ENCODE measurements at regions not wholly inside any gene's neighbourhood (a gene's known extent, or its start where the extent isn't known, plus 50 kb on each side); places are given as distances from the start of the nearest gene placed in this dataset.

DNA sequence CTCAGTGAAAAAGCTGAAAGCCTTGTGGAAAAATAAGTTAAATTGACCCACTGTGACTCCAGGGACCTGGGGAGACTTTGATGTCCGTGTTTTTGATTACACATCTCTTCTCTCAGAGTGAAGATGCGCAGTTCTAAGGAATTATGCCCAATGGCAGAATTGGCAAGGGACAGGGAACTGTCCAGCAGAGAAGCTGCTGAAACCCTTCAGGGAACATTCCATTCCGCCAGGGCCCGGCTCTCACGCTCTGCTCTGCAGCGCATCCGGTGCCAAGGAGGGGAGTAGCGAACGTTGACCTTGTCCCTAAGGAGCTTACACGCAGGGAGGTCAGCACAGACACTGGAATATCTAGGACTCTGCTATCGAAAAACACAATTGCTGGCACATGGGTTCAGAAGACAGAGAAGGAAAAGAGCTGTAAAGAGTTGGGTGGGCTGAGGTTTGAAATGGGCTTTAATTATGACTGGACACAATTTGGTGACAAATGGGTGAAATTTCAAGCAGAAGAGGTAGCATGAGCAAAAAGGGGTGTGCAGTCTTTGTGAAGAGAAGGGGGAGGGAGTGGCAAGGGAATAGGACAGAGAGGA lies 64.5 kb upstream of the B3GAT1 start:
- DNase-seq (ENCODE audit: low read depth): no peak

DNA sequence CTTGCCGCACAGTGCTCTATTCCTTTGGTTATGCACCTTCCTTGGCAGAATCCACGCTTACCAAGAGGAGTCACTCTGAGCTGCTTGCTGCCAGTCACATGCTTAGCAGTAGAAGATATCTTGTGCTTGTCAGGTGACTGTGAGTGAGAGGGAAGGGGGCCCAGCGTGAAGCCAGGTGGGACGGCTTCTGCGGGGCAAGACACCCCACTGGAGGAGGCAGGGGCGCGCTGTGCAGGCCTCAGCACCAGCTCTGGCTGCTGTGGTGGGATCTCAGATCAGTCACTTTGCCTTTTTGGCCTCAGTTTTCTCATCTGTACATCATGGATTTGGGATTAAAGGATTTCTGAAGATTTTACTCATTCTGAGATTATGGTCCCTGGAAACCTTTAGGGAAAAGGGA lies 63.9 kb upstream of the B3GAT1 start:
- DNase-seq (ENCODE audit: low read depth): no peak

DNA sequence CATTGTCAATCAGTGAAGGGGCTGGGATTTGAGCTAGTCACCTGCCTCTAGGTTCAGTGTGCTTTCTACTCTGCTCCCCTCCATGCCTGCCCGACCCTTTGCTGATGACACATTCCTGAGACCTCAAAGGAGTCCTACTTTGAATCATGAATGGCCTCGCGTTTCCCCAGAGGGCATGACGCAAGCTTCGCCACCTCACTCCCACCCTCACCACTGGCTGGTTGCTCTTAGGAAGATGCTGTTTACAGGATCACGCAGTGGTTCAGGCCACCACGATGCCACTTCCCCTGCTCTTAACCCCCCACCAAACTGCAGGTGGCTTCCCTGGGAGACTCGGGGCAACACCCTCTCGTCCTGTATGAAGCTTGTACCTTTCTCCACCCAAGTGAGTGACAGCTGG lies 62.9 kb upstream of the B3GAT1 start:
- no peak for DNase-seq (ENCODE audit: low read depth)

DNA sequence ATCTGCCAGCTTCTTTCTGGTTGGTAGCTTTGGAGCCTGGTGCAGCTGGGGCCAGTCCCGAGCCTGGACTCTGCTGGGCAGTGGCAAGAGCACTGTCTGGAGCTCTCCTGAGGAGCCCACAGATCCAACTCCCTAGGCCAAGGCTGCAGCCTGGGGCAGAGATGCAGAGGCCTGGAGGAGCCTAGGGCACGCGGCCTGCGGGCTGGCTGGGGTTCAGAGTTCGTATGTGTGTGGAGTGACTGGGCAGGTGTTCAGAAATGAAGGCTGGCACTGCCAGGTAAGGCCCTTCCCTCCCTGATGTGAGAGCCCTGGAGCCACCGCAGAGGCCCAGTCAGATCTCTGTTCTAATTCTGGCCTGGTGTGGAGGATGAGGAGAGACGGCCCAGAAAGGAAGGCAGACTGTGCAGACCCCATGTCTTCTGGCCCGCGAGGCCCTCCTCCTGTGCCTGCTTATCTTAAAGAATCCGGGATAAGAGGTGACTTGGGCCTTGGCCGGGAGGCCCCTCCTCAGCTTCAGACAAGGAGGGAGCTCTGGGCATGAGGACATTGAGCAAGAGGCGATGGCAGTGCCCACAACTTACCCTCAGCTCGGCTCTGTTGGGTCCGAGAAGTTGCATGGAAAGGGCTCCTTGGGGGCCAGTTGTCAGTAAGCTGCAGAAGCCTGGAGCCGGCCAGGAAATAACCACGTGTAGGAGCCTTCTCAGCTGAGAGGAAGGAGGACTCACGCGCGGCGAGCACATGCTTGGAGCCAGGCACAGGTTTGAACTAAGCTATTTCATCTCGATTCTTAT lies 62.2 kb upstream of the B3GAT1 start:
- no peak for DNase-seq (ENCODE audit: low read depth)

DNA sequence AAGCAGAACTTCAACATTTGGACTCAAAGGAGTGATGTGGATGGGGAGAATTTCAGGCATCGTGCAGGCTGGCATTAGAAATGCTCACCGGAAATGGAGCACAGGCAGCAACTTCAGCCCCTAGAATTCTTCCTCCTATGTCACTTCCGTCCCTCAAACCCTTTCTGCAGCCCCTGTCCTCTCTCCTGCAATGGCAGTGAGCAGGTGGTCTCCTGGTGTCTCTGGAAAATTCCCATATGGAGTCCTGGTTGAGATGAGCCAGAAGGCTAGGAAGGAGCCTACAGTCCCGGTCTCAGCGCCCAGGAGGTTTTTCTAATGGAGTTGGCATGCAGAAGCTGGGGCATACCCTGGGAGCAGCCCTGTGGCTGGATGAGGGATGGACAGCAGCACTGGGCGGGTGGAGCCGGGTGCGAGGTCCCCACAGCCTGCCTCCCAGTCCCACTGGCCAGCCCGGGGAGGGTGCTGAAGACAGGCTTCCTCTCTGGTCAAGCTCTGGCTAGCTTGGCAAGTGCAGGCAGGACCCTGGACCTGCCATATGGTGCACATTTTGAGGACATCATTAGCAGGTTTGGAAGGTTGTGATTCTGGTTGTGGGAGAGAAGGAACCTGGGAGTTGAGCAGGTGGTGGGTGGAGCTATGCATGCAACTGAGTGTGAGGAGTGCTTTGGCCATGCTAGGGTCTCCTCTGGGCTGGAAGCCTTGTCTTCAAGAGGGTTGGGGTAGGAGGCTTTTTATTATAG lies 59.8 kb upstream of the B3GAT1 start:
- no peak for DNase-seq (ENCODE audit: low read depth)

DNA sequence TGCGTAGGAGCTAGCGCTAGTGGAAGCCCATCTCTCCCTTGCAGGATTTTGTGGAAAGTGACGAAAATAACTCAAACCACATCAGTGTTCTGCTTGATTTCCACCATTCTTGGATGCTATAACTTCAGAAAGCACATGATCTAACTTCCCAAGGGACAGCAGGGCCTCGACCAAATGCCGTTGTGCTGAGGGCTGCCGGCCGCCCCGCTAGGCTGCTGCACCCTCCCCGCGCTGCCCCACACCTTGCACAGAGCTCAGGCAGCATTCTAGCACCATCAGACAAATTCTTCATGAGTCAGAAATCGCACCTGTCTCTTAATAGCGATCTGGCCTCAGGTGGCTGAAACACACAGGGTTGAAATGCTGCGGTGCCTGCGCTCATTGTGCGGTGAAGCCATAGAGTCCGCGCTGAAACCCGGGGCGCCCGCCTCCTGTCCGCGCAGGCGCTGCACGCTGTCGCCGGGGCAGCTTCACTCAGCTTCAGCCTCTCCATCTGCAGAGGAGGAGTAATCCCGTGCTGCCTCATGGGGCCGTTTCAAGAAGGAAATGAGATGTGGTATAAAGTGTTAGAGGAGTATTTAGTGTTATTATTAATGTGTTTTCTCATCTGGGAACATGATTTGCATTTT lies 59.2 kb upstream of the B3GAT1 start:
- DNase-seq (ENCODE audit: low read depth): no peak

DNA sequence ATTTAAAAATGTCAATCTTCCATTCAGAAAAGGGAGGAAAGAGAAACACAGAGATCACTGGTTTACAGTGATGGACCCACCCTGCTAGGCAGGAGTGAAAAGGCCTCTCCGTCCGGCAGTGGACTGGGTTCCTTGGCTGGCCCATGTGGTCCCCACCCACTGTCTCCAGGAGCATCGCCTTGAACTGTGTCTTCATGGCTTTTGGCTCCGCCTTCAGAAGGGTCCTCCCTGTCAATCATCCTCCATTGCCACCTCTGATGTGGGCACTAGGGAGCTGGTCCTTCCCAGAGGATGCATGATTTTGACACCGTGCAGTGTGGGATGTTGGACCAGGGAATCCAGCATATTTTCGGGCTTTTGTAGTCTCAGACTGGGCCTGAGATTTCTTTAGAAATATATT lies 58.2 kb upstream of the B3GAT1 start:
- DNase-seq (ENCODE audit: low read depth): no peak

DNA sequence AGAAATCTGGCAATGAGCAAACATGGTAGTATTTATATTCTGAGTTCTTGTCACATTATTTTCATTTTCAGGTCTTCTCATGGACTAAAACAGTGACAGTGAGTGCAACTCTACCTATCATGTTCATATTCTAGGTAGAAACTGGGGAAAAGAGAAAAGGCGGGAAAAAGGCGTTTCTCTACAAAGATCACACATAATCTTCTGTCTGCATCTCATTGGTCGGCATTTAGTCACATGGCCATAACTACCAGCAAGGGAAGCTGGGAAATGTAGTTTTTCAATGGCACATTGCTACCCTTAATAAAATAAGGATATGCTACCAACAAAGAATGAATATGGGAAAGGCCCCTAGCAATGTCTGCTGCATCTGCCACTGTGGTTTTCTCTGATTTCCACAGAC lies 57.6 kb upstream of the B3GAT1 start:
- DNase-seq (ENCODE audit: low read depth): peak; percentile 8

DNA sequence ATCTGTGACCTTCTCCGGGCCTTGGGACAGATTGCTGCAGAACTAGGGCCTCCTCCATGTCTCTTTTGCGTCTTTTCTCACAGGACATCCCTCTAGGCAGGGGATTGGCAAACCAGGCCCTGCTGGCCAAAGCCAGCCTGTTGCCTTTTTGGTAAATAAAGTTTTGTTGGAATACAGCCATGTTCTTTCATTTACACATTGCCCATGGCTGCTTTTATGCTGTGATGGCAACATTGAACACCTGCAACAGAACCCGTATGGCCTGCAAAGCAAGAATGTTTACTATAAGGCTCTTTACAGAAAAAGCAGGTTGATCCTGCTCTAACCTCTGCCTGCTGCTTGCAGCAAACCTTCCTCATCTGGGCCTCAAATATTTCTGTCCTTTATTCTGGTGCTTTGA lies 56.8 kb upstream of the B3GAT1 start:
- no peak for DNase-seq (ENCODE audit: low read depth)

DNA sequence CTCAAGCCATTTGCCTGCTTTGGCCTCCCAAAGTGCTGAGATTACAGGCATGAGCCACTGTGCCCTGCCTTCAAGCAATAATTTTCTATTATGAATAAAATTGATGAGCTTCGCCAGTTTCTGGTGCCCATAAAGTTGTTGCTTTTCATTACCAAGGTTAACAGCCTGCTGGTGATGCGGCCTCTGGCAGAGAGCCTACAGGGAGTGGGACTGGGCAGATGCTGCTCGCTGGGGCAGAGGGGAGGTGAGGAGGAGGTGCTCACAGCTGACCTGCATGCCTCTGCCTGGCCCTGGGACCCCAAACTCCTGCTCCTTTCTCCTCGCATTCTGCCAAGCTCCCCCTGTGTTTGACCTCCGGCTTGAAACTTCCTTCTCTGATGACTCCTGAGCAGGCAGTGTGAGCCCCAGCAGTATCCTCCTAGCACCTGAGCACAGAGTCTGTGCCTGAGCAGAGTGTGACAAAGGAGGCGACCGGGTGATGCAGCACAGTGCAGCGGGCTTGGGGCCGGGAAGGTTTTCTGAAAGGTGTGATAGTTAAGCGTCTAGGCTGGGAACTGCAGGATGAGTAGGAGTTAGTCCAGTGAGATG lies 56.1 kb upstream of the B3GAT1 start:
- no peak for DNase-seq (ENCODE audit: low read depth)

DNA sequence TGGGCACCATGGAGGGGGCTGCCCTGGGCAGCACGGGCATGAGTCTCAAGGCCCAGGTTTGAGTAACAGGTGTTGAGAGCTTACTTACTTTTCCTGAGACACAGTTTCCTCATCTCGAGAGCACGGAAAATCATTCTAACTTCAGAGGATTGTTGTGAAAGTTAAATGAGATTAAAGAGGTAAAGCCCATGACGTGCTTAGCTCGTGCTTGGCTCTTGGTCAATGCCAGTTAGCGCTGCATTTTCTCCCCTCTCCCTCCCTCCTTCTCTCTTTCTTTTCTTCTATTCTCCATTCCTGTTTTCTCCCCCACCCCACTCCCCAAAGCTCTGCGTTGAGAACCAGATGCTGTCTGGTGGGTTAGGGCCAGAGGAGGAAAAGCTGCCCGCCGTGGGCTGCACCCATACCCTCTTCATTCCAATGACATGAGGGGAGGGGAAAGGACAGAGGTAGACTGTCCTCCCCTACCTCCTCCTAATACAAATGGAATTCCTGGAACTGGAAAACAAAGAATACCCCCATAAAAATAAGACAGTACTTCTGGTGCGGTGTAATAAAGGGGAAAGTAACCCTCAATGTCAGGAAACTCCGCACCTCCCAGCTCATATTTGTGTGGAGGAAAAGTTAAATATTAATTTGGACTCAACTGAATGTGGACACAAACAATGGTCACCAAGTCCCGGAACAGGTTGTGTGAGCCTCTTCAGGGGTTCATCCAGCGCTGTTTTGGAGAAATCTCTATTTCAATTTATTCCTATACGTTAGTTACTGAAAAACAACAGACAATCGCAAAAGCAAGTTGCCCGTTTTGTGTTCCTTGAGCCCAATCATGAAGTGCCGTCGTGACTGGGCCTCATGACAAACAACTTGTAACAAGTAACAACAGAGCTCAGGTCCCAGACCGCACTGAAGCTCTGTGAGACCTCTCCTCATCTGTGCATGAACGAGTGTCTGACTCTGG lies 54.8 kb upstream of the B3GAT1 start:
- no peak for DNase-seq (ENCODE audit: low read depth)

DNA sequence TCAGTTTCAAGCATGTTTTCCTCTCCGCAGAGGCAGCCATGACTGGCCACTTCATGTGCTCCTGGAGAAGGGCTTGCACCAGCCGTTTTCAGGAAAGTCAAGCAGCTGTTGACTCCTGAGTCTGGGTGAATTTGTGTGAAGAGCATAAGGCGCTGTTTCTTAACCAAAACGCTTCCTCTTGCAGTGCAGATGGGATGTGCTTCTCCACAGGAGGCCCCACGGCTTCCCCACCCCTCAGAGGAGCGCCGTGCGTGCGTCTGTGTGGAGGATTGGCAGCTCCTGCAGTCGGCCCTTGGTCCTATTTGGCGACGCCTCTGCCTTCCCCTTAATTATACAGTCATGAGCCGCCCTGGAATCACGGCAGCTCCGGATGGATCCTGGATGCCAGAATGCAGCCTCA lies 54.1 kb upstream of the B3GAT1 start:
- DNase-seq (ENCODE audit: low read depth): no peak

DNA sequence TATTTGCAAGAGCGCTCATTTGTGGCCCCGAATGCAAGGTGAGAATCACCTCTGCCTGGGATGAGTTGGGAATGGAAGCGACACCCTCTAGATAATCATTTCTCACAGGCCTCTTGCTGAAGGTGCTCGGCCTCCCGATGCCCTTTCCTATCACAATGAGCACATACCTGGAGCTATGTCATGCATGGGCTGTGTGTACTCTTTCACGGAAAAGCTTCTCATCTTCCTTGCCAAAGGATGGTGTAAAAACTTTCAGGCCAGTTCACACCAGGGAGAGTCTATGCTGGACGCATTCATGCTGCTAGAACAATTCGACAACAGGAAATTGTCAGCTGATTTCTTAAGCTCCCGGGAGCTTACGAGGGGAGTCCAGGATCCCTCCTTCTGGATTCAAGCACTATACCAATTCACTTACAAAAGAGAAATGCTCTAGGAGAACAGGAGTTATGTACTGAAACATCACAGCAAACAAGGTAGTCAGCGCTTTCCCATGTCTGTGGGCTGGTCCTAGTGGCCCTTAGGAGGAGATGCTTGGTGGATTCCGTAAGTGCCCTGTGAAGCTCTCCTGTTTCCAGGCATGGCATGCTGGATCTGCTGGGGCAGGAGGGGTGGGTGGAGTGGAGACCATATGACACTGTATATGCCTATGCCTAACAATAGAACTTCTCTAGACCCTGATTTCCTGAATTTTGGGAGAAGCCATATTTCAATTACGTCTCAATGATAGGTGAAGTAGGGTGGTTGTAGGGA lies 53.1 kb upstream of the B3GAT1 start:
- no peak for DNase-seq (ENCODE audit: low read depth)

DNA sequence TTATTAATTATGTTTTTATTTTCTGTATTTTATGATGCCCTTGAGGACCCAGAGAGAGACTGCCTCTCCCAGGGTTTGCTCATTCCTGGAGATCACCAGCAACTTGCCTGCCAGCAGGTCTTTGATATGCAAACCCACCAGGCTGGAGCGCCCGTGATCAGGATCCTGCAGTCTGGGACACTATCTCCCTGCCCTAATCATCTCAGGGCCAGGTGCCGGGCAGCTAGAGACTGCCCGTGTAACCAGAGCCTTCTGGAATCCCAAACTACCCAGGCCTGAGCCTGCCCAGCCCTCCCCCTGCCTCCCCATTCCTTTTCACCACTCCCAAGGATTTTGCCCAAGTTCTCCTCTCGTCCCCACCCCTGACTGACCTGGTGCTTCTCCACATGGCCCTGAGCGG lies 52.2 kb upstream of the B3GAT1 start:
- DNase-seq (ENCODE audit: low read depth): no peak

DNA sequence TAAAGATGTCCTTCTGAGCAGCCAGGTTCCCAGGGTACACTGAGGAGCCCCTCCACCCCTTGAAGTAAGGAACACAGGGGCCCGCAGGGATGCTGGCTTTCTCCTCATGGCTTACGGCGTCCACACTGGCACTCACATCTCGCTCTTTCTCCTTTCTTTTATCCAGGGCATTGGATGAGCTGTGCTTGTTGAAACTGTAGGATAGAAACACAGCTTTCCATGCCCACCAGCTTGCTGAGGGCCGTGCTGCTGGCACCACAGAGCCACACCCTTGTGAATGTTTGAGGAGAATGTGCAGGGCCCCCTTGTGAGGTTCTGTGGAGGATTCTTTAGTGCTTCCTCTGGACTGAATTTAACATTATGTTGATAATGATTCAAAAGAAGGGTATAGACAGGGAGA lies 51.7 kb upstream of the B3GAT1 start:
- no peak for DNase-seq (ENCODE audit: low read depth)

Measured in iris pigment epithelial cell (primary cell).